B cell (primary cell): ENCODE measurements at regions not wholly inside any gene's neighbourhood (a gene's known extent, or its start where the extent isn't known, plus 50 kb on each side); places are given as distances from the start of the nearest gene placed in this dataset.

ENCODE experiments used
- CTCF ChIP-seq: fragments of 200-600 bp; IDR thresholded peaks from one replicate; pipeline ENCODE4 v1.8.0; 2022; ENCODE audit warnings: antibody characterized with exemption, mild to moderate bottlenecking
- EZH2 ChIP-seq: IDR thresholded peaks from 2 replicates; pipeline ENCODE4 v1.6.1; 2012; ENCODE audit warnings: borderline replicate concordance, low read depth, mild to moderate bottlenecking, moderate library complexity, low read length; ENCODE audit not compliant: insufficient read depth, poor library complexity, severe bottlenecking

GRCh38 chr14:44653641-44654040 lies 146.6 kb upstream of the FSCB start:
- TF ChIP-seq EZH2 (no peak), CTCF (no peak)
